AG10803 (cell line): ENCODE measurements at regions not wholly inside any gene's neighbourhood (a gene's known extent, or its start where the extent isn't known, plus 50 kb on each side); places are given as distances from the start of the nearest gene placed in this dataset.
"Not testable (repeated sequence)": the region's sequence is repeated elsewhere in the genome, so short reads cannot be mapped to it uniquely, and the experiment has no call there.

ENCODE experiments used
- DNase-seq: peaks from one replicate; pipeline ENCODE4 v3.0.0; 2010; ENCODE audit warnings: low read depth
- H3K4me3 ChIP-seq: 2 replicates; pipeline ENCODE4 v1.5.1; 2011; ENCODE audit warnings: mild to moderate bottlenecking, low read length, control low read depth
- CTCF ChIP-seq: conservative IDR thresholded peaks from 2 replicates; pipeline ENCODE4 v1.5.1; 2011; ENCODE audit warnings: mild to moderate bottlenecking, low read length, control low read depth, inconsistent platforms

GRCh38 chr18:71038196-71038595 lies 749.4 kb downstream of the SOCS6 start:
- H3K4me3 ChIP-seq = no peak overlapping the region
- no peak for TF ChIP-seq CTCF
- DNase-seq = no peak

- no peak for TF ChIP-seq CTCF
- H3K4me3 ChIP-seq = no peak overlapping the region
- DNase-seq = no peak
Observed at GRCh38 chr18:71036783-71037182, 747.9 kb downstream of the SOCS6 start.

GRCh38 chr18:71031296-71032191 lies 742.7 kb downstream of the SOCS6 start:
- H3K4me3 ChIP-seq = not testable (repeated sequence)

GRCh38 chr18:71030085-71030484 lies 741.2 kb downstream of the SOCS6 start:
- not testable (repeated sequence) for DNase-seq, H3K4me3 ChIP-seq

More at GRCh38 chr18:71031296-71032191, 742.7 kb downstream of the SOCS6 start:
- DNase-seq = not testable (repeated sequence)

DNA sequence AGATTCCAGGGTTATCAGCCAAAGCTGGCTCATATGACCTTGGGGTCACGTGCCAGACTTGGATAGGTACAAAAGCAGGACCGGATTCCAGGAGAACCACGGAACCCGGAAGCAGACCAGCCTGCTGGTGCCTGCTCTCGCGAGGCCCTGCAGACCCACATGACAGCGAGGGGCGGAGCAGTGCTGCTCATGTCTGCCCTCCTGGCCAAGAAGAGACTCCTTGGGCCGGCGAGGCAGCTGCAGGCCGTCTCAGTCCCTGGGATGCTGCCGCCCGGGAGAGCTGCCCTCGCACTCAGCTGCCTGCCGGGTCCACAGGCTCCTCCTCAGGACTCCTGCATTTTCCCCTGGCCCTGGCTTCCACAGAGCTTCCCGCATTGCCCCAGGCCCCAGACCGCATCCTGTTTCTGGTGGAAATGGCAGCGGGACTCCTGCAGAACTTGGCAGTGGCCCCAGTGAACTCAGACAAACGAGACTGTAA lies 739.5 kb downstream of the SOCS6 start:
- H3K4me3 ChIP-seq = no peak overlapping the region
- DNase-seq = no peak
- TF ChIP-seq CTCF = no peak

- no peak overlapping the region for H3K4me3 ChIP-seq
- no peak for DNase-seq
- no peak for TF ChIP-seq CTCF
Observed at GRCh38 chr18:71027531-71027930, 738.7 kb downstream of the SOCS6 start.

DNA sequence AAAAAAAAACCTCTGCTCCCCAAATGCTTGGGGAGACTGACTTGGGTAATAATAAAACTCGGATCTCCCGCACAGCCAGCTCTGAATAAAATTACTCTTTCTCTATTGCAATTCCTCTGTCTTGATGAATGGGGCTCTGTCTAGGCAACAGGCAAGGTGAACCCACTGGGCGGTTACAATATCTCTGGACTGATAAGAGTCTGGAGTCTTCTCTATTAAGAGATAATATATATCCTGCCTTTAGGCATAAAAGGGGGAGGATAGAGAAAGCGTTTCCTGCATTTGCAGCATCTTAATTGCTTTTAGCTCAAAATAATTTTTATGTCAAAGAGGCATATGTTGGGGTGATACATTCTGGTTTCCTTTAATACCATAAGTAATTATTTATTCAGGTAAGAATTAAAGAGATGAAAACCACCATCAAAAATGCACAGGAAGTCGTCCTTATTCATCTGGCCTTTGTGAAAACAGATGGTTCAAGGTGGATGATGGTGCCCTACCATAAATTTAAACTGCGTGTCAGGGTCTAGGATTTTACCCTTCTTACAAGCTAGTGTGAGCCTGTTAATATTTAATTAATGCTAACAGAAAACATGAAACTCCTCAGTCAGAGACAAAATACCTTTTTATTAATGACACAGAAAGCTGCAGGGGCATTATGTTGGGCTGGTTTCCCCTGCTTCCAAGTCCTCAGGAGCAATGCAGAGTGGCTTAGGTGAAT lies 736.8 kb downstream of the SOCS6 start:
- DNase-seq = no peak
- no peak for TF ChIP-seq CTCF
- no peak overlapping the region for H3K4me3 ChIP-seq

GRCh38 chr18:71022389-71022788 lies 733.5 kb downstream of the SOCS6 start:
- DNase-seq = no peak
- no peak for TF ChIP-seq CTCF
- H3K4me3 ChIP-seq = no peak overlapping the region
